ENCODE measurements at regions not wholly inside any gene's neighbourhood (a gene's known extent, or its start where the extent isn't known, plus 50 kb on each side); places are given as distances from the start of the nearest gene placed in this dataset.
"Not testable (repeated sequence)": the region's sequence is repeated elsewhere in the genome, so short reads cannot be mapped to it uniquely, and the experiment has no call there.

- in situ Hi-C loops (cut with MboI), result no loop called here
- TF ChIP-seq EZH2phosphoT487 (IDR thresholded peaks at IDR 0.05; ENCODE audit: insufficient read depth, low read depth), result no peak
- TF ChIP-seq EZH2 (IDR thresholded peaks at IDR 0.05; ENCODE audit: insufficient read depth, poor library complexity, severe bottlenecking), result no peak
- WGBS, 2 experiments (ENCODE audit: low coverage in 1 of 2, low lambda C conversion rate in 2 of 2, missing lambda C conversion rate in 2 of 2), result 26 to 32% methylated on average over 3 of the region's 3 CpGs
Measured at GRCh38 chr5:130773813-130774212, 391.2 kb downstream of the HINT1 start.

GRCh38 chr5:130762031-130762430, 403.0 kb downstream of the HINT1 start:
- H3K4me2 ChIP-seq (ENCODE audit: unreplicated experiment), result no peak overlapping the region
- H3K79me2 ChIP-seq (ENCODE audit: insufficient read depth), result no peaks in the 10 kb centered on the region
- H3K9me3 ChIP-seq (ENCODE audit: low read depth), result no peaks in the 10 kb centered on the region
- WGBS, 2 experiments (ENCODE audit: low coverage in 1 of 2, low lambda C conversion rate in 2 of 2, missing lambda C conversion rate in 2 of 2), result 0 to 3% methylated on average over 1 of the region's 1 CpG
- H3K27ac ChIP-seq, result no peak overlapping the region
- no peak overlapping the region for H3K9ac ChIP-seq
- in situ Hi-C loops (cut with MboI), result no loop called here
- H3F3A ChIP-seq (ENCODE audit: insufficient read depth), result no peaks in the 10 kb centered on the region
- H3K36me3 ChIP-seq (ENCODE audit: low read depth), result no peaks in the 10 kb centered on the region
- no peaks in the 10 kb centered on the region for H4K20me1 ChIP-seq (ENCODE audit: insufficient read depth)
- no peak overlapping the region for H3K4me3 ChIP-seq
- no peaks in the 10 kb centered on the region for H3K9me2 ChIP-seq (ENCODE audit: insufficient read depth)
- H2AFZ ChIP-seq, result no peak overlapping the region
- no peaks in the 10 kb centered on the region for H3K4me1 ChIP-seq (ENCODE audit: insufficient read depth)
- DNase-seq, result peak; percentile 0
- no peaks in the 10 kb centered on the region for H3K27me3 ChIP-seq (replicated peaks; ENCODE audit: insufficient read depth)
- TF ChIP-seq EZH2phosphoT487 (IDR thresholded peaks at IDR 0.05; ENCODE audit: insufficient read depth, low read depth), result no peak

More at GRCh38 chr5:130773813-130774212, 391.2 kb downstream of the HINT1 start:
- Histone ChIP-seq H3K4me3 (no peak overlapping the region), H3K4me1 (ENCODE audit: insufficient read depth) (no peaks in the 10 kb centered on the region), H3K27ac (no peak overlapping the region), H3K4me2 (ENCODE audit: unreplicated experiment) (no peak overlapping the region), H3K36me3 (ENCODE audit: low read depth) (no peaks in the 10 kb centered on the region), H4K20me1 (ENCODE audit: insufficient read depth) (no peaks in the 10 kb centered on the region), H3K27me3 (replicated peaks; ENCODE audit: insufficient read depth) (no peaks in the 10 kb centered on the region), H3F3A (ENCODE audit: insufficient read depth) (no peaks in the 10 kb centered on the region), H3K9me3 (ENCODE audit: low read depth) (peaks cover 1% of the 10 kb centered on the region), H3K9ac (no peak overlapping the region), H2AFZ (no peak overlapping the region), H3K9me2 (ENCODE audit: insufficient read depth) (no peaks in the 10 kb centered on the region), H3K79me2 (ENCODE audit: insufficient read depth) (no peaks in the 10 kb centered on the region)
- DNase-seq, result no peak

- H3K27me3 ChIP-seq (replicated peaks; ENCODE audit: insufficient read depth), result no peaks in the 10 kb centered on the region
- in situ Hi-C loops (cut with MboI), result no loop called here
- no peaks in the 10 kb centered on the region for H3K36me3 ChIP-seq (ENCODE audit: low read depth)
- no peak overlapping the region for H2AFZ ChIP-seq
- H4K20me1 ChIP-seq (ENCODE audit: insufficient read depth), result no peaks in the 10 kb centered on the region
- no peak for TF ChIP-seq EZH2phosphoT487 (IDR thresholded peaks at IDR 0.05; ENCODE audit: insufficient read depth, low read depth)
- no peak for TF ChIP-seq EZH2 (IDR thresholded peaks at IDR 0.05; ENCODE audit: insufficient read depth, poor library complexity, severe bottlenecking)
- H3K4me3 ChIP-seq, result no peak overlapping the region
- no peak overlapping the region for H3K27ac ChIP-seq
- WGBS, 2 experiments (ENCODE audit: low coverage in 1 of 2, low lambda C conversion rate in 2 of 2, missing lambda C conversion rate in 2 of 2), result 16 to 30% methylated on average over 3 of the region's 3 CpGs
- no peak overlapping the region for H3K4me2 ChIP-seq (ENCODE audit: unreplicated experiment)
- H3K9ac ChIP-seq, result no peak overlapping the region
- H3K9me2 ChIP-seq (ENCODE audit: insufficient read depth), result no peaks in the 10 kb centered on the region
- H3F3A ChIP-seq (ENCODE audit: insufficient read depth), result no peaks in the 10 kb centered on the region
- no peaks in the 10 kb centered on the region for H3K9me3 ChIP-seq (ENCODE audit: low read depth)
- no peak for DNase-seq
- no peaks in the 10 kb centered on the region for H3K4me1 ChIP-seq (ENCODE audit: insufficient read depth)
- H3K79me2 ChIP-seq (ENCODE audit: insufficient read depth), result no peaks in the 10 kb centered on the region
Measured at GRCh38 chr5:130759061-130759460, 406.0 kb downstream of the HINT1 start.

GRCh38 chr5:130747556-130747955, 417.5 kb downstream of the HINT1 start:
- WGBS, 2 experiments (ENCODE audit: low coverage in 1 of 2, low lambda C conversion rate in 2 of 2, missing lambda C conversion rate in 2 of 2), result 20 to 28% methylated on average over 2 of the region's 2 CpGs
- no peaks in the 10 kb centered on the region for H3K4me1 ChIP-seq (ENCODE audit: insufficient read depth)
- no peaks in the 10 kb centered on the region for H3K36me3 ChIP-seq (ENCODE audit: low read depth)
- H4K20me1 ChIP-seq (ENCODE audit: insufficient read depth), result no peaks in the 10 kb centered on the region
- no peaks in the 10 kb centered on the region for H3K9me2 ChIP-seq (ENCODE audit: insufficient read depth)
- no peak overlapping the region for H3K9ac ChIP-seq
- in situ Hi-C loops (cut with MboI), result no loop called here
- H3K79me2 ChIP-seq (ENCODE audit: insufficient read depth), result no peaks in the 10 kb centered on the region
- no peaks in the 10 kb centered on the region for H3K27me3 ChIP-seq (replicated peaks; ENCODE audit: insufficient read depth)
- DNase-seq, result no peak
- no peaks in the 10 kb centered on the region for H3K9me3 ChIP-seq (ENCODE audit: low read depth)
- no peak overlapping the region for H2AFZ ChIP-seq
- H3K4me3 ChIP-seq, result no peak overlapping the region
- no peak overlapping the region for H3K27ac ChIP-seq
- no peak for TF ChIP-seq EZH2phosphoT487 (IDR thresholded peaks at IDR 0.05; ENCODE audit: insufficient read depth, low read depth)
- no peak for TF ChIP-seq EZH2 (IDR thresholded peaks at IDR 0.05; ENCODE audit: insufficient read depth, poor library complexity, severe bottlenecking)
- no peaks in the 10 kb centered on the region for H3F3A ChIP-seq (ENCODE audit: insufficient read depth)
- no peak overlapping the region for H3K4me2 ChIP-seq (ENCODE audit: unreplicated experiment)

GRCh38 chr5:130746641-130747040, 418.4 kb downstream of the HINT1 start:
- H3K36me3 ChIP-seq (ENCODE audit: low read depth); H3K4me2 ChIP-seq (ENCODE audit: unreplicated experiment); H3K27ac ChIP-seq; H3K9me2 ChIP-seq (ENCODE audit: insufficient read depth); H3K4me3 ChIP-seq; H3K4me1 ChIP-seq (ENCODE audit: insufficient read depth); DNase-seq; H3K9me3 ChIP-seq (ENCODE audit: low read depth); in situ Hi-C loops (cut with MboI); H3K79me2 ChIP-seq (ENCODE audit: insufficient read depth); H3K9ac ChIP-seq; H3F3A ChIP-seq (ENCODE audit: insufficient read depth); H3K27me3 ChIP-seq (replicated peaks; ENCODE audit: insufficient read depth); H2AFZ ChIP-seq; H4K20me1 ChIP-seq (ENCODE audit: insufficient read depth): not testable (repeated sequence)

Measured in GM23248 (cell line).